Panc1 (cell line): ENCODE measurements at regions not wholly inside any gene's neighbourhood (a gene's known extent, or its start where the extent isn't known, plus 50 kb on each side); places are given as distances from the start of the nearest gene placed in this dataset.
"Not testable (repeated sequence)": the region's sequence is repeated elsewhere in the genome, so short reads cannot be mapped to it uniquely, and the experiment has no call there.

Source experiments
- ATAC-seq: fragments of 200-7000 bp; cut with Tn5 transposase; 2 replicates; pipeline ENCODE4 v1.9.1; 2020; ENCODE audit warnings: mild to moderate bottlenecking, moderate library complexity
- BruUV-seq: library from RNA; stranded (reverse); fragments of 400-500 nt; replicated peaks from 2 replicates; lab custom pipeline; 2021; lab: Mats Ljungman, UMichigan
- CTCF ChIA-PET: fragments of 300-600 bp; sonication (Branson Sonifier 250); formaldehyde crosslinking; loops from one replicate; lab custom pipeline; 2022; ENCODE audit warnings: antibody characterized with exemption; lab: Charles Lee
- POLR2A ChIA-PET: fragments of 300-600 bp; sonication (Branson Sonifier 250); formaldehyde crosslinking; loops from one replicate; lab custom pipeline; 2022; ENCODE audit warnings: antibody characterized with exemption; lab: Charles Lee
- DNase-seq: peaks from one replicate; pipeline ENCODE4 v3.0.0-alpha.2; 2010; ENCODE audit warnings: low read depth, low spot score
- H3K27ac ChIP-seq: 2 replicates; pipeline ENCODE4 v1.5.1; 2011; ENCODE audit warnings: mild to moderate bottlenecking, low read length, inconsistent platforms
- H3K27me3 ChIP-seq: fragments of 200-500 bp; sonication (Bioruptor generic); 2 replicates; pipeline ENCODE4 v1.6.0; 2014; ENCODE audit warnings: low read length, inconsistent platforms; ENCODE audit not compliant: control insufficient read depth, insufficient read depth
- H3K36me3 ChIP-seq: fragments of 200-500 bp; sonication (Bioruptor generic); 2 replicates; pipeline ENCODE4 v1.5.1; 2014; ENCODE audit warnings: inconsistent platforms, mild to moderate bottlenecking, low read length, moderate library complexity; ENCODE audit not compliant: control insufficient read depth, insufficient read depth
- H3K4me1 ChIP-seq: 2 replicates; pipeline ENCODE4 v1.5.1; 2011; ENCODE audit warnings: inconsistent platforms, mild to moderate bottlenecking, low read length, moderate library complexity; ENCODE audit not compliant: control insufficient read depth, insufficient read depth
- H3K4me3 ChIP-seq, 2 experiments: 2 replicates each; pipeline ENCODE4 v1.5.1; 2011 to 2012; ENCODE audit warnings: low read depth in 2 of 2, low read length in 2 of 2, mild to moderate bottlenecking in 2 of 2, inconsistent platforms in 1 of 2, moderate library complexity in 1 of 2
- H3K9me3 ChIP-seq: fragments of 200-500 bp; sonication (Bioruptor generic); 2 replicates; pipeline ENCODE4 v1.5.1; 2014; ENCODE audit warnings: low read depth, mild to moderate bottlenecking, inconsistent platforms, low read length, moderate library complexity; ENCODE audit not compliant: control insufficient read depth, insufficient read depth
- POLR2AphosphoS5 ChIP-seq: IDR thresholded peaks from 2 replicates; pipeline ENCODE4 v1.6.1; 2012; ENCODE audit warnings: mild to moderate bottlenecking, low read depth, low read length, moderate library complexity
- REST ChIP-seq, 2 experiments: IDR thresholded peaks; 2 replicates each; pipeline ENCODE4 v1.6.1; 2011 to 2012; ENCODE audit warnings: low read depth in 2 of 2, control low read depth in 1 of 2, low read length in 1 of 2, mild to moderate bottlenecking in 1 of 2, moderate library complexity in 1 of 2; ENCODE audit not compliant: insufficient read depth in 1 of 2
- SIN3A ChIP-seq: IDR thresholded peaks from 2 replicates; pipeline ENCODE4 v1.6.1; 2012; ENCODE audit warnings: low read depth, mild to moderate bottlenecking, low read length, moderate library complexity, borderline replicate concordance; ENCODE audit not compliant: insufficient read depth
- TCF7L2 ChIP-seq: IDR thresholded peaks from 2 replicates; pipeline ENCODE4 v1.6.1; 2011; ENCODE audit warnings: mild to moderate bottlenecking, low read depth, low read length, inconsistent platforms
- in situ Hi-C: cut with HindIII; loops from 2 replicates; pipeline ENCODE4 v1.10.0; 2016; ENCODE audit warnings: low sequenced_read_pairs, low pct_unique_long_range_greater_than_20kb
- intact Hi-C: fragments of 100-400 bp; cut with micrococcal nuclease; formaldehyde crosslinking; loops from one replicate; pipeline ENCODE4 v1.10.0; 2022; ENCODE audit not compliant: unreplicated experiment
- TF ChIP-seq, protein P1 (sequence below): fragments of 450-650 bp; IDR thresholded peaks from 2 replicates; pipeline ENCODE4 v1.5.1; 2017; ENCODE audit warnings: mild to moderate bottlenecking

DNA sequence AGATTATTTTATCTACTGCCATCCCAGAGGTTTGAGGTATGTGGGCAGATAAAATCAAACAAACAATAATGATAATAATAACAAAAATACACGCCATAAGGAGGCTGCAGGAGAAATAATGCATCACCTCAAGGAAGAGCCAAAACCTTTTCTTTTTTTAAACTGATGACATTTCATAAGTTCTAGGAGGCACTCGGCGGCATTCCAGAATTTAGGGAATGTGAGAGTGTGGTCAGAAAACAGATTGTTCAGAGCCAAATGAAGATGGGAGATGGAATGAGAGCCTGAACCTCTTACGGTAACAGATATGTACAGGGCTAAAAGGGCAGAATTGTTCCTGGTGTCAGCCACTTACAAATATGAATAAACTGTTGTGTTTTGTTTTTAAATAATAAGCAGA, 615.0 kb upstream of the CHD1 start:
- ATAC-seq (no peak), DNase-seq (no peak)
- H3K27ac ChIP-seq, result no peak overlapping the region
- H3K4me1 ChIP-seq, result no peaks in the 10 kb centered on the region
- no peaks in the 10 kb centered on the region for H3K9me3 ChIP-seq
- no peaks in the 10 kb centered on the region for H3K27me3 ChIP-seq
- intact Hi-C loops, result no loop called here
- POLR2A ChIA-PET, result no interaction called here
- BruUV-seq, result no TSS peak
- TF ChIP-seq POLR2AphosphoS5 (no peak), TCF7L2 (no peak), REST (IDR thresholded peaks at IDR 0.05; ENCODE audit: insufficient read depth in 1 of 2, low read depth in 2 of 2, low read length in 1 of 2) (no peak), SIN3A (no peak)
- TF ChIP-seq, protein P1, sequence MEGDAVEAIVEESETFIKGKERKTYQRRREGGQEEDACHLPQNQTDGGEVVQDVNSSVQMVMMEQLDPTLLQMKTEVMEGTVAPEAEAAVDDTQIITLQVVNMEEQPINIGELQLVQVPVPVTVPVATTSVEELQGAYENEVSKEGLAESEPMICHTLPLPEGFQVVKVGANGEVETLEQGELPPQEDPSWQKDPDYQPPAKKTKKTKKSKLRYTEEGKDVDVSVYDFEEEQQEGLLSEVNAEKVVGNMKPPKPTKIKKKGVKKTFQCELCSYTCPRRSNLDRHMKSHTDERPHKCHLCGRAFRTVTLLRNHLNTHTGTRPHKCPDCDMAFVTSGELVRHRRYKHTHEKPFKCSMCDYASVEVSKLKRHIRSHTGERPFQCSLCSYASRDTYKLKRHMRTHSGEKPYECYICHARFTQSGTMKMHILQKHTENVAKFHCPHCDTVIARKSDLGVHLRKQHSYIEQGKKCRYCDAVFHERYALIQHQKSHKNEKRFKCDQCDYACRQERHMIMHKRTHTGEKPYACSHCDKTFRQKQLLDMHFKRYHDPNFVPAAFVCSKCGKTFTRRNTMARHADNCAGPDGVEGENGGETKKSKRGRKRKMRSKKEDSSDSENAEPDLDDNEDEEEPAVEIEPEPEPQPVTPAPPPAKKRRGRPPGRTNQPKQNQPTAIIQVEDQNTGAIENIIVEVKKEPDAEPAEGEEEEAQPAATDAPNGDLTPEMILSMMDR, result no peak
- H3K36me3 ChIP-seq, result no peaks in the 10 kb centered on the region
- no peak overlapping the region for H3K4me3 ChIP-seq
- CTCF ChIA-PET, result no interaction called here
- in situ Hi-C loops, result no loop called here

- intact Hi-C loops, BruUV-seq, CTCF ChIA-PET, H3K27me3 ChIP-seq, H3K4me3 ChIP-seq, H3K4me1 ChIP-seq, POLR2A ChIA-PET, ATAC-seq, H3K36me3 ChIP-seq, DNase-seq, H3K27ac ChIP-seq, in situ Hi-C loops, H3K9me3 ChIP-seq: not testable (repeated sequence)
These were observed 605.4 kb upstream of the CHD1 start for GRCh38 chr5:99534241-99534640.

- H3K27me3 ChIP-seq, H3K36me3 ChIP-seq, H3K4me1 ChIP-seq, ATAC-seq, DNase-seq, H3K27ac ChIP-seq, in situ Hi-C loops, POLR2A ChIA-PET, H3K9me3 ChIP-seq, CTCF ChIA-PET, BruUV-seq, H3K4me3 ChIP-seq, intact Hi-C loops: not testable (repeated sequence)
These were observed 592.9 kb upstream of the CHD1 start for GRCh38 chr5:99521666-99522065.

GRCh38 chr5:99515864-99516490, 587.2 kb upstream of the CHD1 start:
- H3K4me3 ChIP-seq, in situ Hi-C loops, H3K27me3 ChIP-seq, H3K27ac ChIP-seq, BruUV-seq, ATAC-seq, H3K4me1 ChIP-seq, DNase-seq, intact Hi-C loops, H3K36me3 ChIP-seq, H3K9me3 ChIP-seq, POLR2A ChIA-PET, CTCF ChIA-PET: not testable (repeated sequence)

GRCh38 chr5:99510237-99510866, 581.5 kb upstream of the CHD1 start:
- H3K4me3 ChIP-seq, H3K36me3 ChIP-seq, POLR2A ChIA-PET, H3K27me3 ChIP-seq, DNase-seq, in situ Hi-C loops, intact Hi-C loops, ATAC-seq, CTCF ChIA-PET, H3K4me1 ChIP-seq, H3K27ac ChIP-seq, BruUV-seq, H3K9me3 ChIP-seq: not testable (repeated sequence)
